ENCODE measurements at regions not wholly inside any gene's neighbourhood (a gene's known extent, or its start where the extent isn't known, plus 50 kb on each side); places are given as distances from the start of the nearest gene placed in this dataset.

DNA sequence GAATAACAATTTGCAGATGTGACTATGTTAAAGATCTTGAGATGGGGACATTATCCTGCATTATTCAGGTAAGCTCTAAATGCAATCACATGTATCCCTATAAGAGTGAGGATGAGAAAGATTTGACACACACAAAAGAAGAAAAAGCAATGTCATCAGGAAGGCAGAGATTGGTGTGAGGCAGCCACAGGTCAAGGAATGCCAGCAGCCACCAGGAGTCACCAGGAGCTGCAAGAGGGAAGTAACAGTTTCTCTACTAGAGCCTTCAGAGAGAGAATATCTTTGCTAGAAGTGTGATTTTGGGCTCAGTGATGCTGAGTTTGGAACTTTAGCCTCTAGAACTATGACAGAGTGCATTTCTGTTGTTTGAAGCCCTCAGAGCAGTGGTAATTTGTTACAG, 700.3 kb upstream of the SEMA3D start:
- no peak for DNase-seq (ENCODE audit: low read depth, low spot score)
- Histone ChIP-seq H3K36me3 (ENCODE audit: insufficient read depth, low read length) (no peaks in the 10 kb centered on the region), H3K4me3 (no peak overlapping the region), H3K9me3 (ENCODE audit: low read depth, low read length) (no peaks in the 10 kb centered on the region), H3K27ac (no peak overlapping the region), H3K9ac (ENCODE audit: insufficient read length) (no peak overlapping the region)
- no peak for TF ChIP-seq POLR2AphosphoS5 (IDR thresholded peaks at IDR 0.05; ENCODE audit: borderline replicate concordance, low read depth, low read length)
- TF ChIP-seq FOXP2 (optimal IDR thresholded peaks at IDR 0.05; ENCODE audit: control extremely low read depth, extremely low read length, insufficient read depth): no peak
- no peak for TF ChIP-seq EZH2 (IDR thresholded peaks at IDR 0.05)

DNA sequence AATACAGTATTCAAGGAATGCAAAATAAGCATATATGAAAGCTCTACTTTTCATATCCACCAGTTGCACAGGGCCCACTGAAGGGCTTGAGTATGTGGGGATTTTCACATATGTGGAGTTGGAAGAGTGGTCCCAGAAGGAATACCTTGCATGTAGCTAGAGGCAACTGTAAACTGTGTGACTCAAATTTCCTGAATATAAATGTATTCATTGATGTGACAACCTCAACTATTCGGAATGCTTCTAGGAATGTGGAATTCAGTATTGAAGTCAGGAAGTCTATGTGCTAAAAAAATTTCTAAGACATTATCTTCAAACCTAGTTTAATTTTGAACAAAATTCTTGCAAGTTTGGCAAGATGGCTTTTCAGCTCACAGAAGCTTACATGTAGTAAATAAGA, 695.5 kb upstream of the SEMA3D start:
- no peak overlapping the region for H3K27ac ChIP-seq
- no peak overlapping the region for H3K9ac ChIP-seq (ENCODE audit: insufficient read length)
- H3K4me3 ChIP-seq: no peak overlapping the region
- no peaks in the 10 kb centered on the region for H3K36me3 ChIP-seq (ENCODE audit: insufficient read depth, low read length)
- H3K9me3 ChIP-seq (ENCODE audit: low read depth, low read length): no peaks in the 10 kb centered on the region
- DNase-seq (ENCODE audit: low read depth, low spot score): no peak
- TF ChIP-seq POLR2AphosphoS5 (IDR thresholded peaks at IDR 0.05; ENCODE audit: borderline replicate concordance, low read depth, low read length) (no peak), EZH2 (IDR thresholded peaks at IDR 0.05) (no peak), FOXP2 (optimal IDR thresholded peaks at IDR 0.05; ENCODE audit: control extremely low read depth, extremely low read length, insufficient read depth) (no peak)

DNA sequence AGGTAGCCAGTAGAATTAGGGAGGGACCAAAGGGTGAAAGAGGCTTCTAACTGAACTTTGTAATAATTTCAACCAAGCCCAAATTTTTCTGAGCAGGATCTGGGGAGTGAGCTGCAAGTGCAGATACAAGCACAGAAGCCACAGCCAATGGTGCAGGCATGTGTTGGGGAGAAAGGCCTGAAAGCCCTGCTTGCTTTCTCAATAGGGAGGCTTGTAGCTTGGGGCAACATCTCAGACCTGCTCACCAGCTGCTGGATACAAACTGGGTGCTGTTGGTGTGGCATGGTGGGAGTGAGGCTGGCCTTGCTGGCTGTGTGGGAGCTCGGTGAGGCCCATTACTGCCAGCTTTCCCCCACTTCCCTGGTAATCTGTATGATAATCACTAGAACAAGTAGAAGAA, 688.5 kb upstream of the SEMA3D start:
- no peak for DNase-seq (ENCODE audit: low read depth, low spot score)
- Histone ChIP-seq H3K9me3 (ENCODE audit: low read depth, low read length) (no peaks in the 10 kb centered on the region), H3K36me3 (ENCODE audit: insufficient read depth, low read length) (no peaks in the 10 kb centered on the region), H3K4me3 (no peak overlapping the region), H3K27ac (no peak overlapping the region), H3K9ac (ENCODE audit: insufficient read length) (no peak overlapping the region)
- TF ChIP-seq FOXP2 (optimal IDR thresholded peaks at IDR 0.05; ENCODE audit: control extremely low read depth, extremely low read length, insufficient read depth): no peak
- TF ChIP-seq EZH2 (IDR thresholded peaks at IDR 0.05): no peak
- TF ChIP-seq POLR2AphosphoS5 (IDR thresholded peaks at IDR 0.05; ENCODE audit: borderline replicate concordance, low read depth, low read length): no peak

DNA sequence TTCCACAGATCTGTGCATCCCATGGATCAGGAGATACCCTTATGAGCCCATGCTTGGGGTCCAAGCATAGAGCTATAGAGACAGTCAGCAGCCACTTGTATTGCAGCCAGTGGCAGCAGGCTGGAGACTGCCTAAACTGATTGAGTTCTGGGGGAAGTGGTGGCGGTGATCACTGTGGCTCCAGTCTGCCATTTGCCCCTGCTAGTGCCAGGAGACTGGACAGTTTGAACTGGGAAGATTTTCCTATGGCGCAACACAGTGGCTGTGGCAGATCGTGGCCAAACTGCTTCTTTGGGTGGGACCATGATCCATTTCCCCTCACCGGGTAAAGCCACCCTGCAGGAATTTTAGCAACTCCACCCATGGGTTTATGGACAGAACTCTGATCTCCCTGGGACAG, 679.7 kb upstream of the SEMA3D start:
- TF ChIP-seq POLR2AphosphoS5 (IDR thresholded peaks at IDR 0.05; ENCODE audit: borderline replicate concordance, low read depth, low read length) (no peak), FOXP2 (optimal IDR thresholded peaks at IDR 0.05; ENCODE audit: control extremely low read depth, extremely low read length, insufficient read depth) (no peak), EZH2 (IDR thresholded peaks at IDR 0.05) (no peak)
- DNase-seq (ENCODE audit: low read depth, low spot score): no peak

DNA sequence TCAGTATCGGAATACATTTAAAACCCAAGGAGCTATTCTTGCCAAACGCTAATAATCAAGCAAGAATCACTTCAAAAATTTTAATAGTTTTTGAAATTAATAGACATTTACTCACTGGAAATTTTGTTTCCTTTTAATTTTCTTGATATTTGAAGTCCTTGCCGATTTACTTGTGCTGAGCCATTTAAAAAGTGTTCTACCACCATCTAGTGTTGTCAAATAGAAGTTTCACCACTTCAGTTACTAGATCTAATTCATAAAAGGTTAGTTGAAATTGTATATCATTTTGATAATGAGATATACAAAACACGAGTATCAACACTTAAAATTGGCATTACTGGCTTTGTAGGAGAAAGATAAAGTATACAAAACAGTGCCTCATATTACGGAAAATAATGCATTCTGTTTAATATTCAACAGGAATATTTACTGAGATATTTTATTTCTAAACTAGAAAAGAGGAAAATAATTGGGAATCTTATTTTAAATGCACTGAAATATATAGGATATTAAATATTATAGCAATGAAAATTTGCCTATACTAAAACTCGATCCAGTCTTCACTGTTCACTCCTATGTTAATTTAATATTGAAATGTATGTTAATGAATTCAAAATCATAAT, 664.8 kb upstream of the SEMA3D start:
- TF ChIP-seq FOXP2 (optimal IDR thresholded peaks at IDR 0.05; ENCODE audit: control extremely low read depth, extremely low read length, insufficient read depth): no peak
- no peak for TF ChIP-seq POLR2AphosphoS5 (IDR thresholded peaks at IDR 0.05; ENCODE audit: borderline replicate concordance, low read depth, low read length)
- TF ChIP-seq EZH2 (IDR thresholded peaks at IDR 0.05): no peak
- no peak overlapping the region for H3K9ac ChIP-seq (ENCODE audit: insufficient read length)
- H3K36me3 ChIP-seq (ENCODE audit: insufficient read depth, low read length): no peaks in the 10 kb centered on the region
- DNase-seq (ENCODE audit: low read depth, low spot score): peak; percentile 20
- no peak overlapping the region for H3K27ac ChIP-seq
- H3K4me3 ChIP-seq: no peak overlapping the region
- H3K9me3 ChIP-seq (ENCODE audit: low read depth, low read length): no peaks in the 10 kb centered on the region

More for the DNA sequence above, 679.7 kb upstream of the SEMA3D start:
- H3K36me3 ChIP-seq (ENCODE audit: insufficient read depth, low read length): no peaks in the 10 kb centered on the region
- H3K9me3 ChIP-seq (ENCODE audit: low read depth, low read length): no peaks in the 10 kb centered on the region
- no peak overlapping the region for H3K9ac ChIP-seq (ENCODE audit: insufficient read length)
- H3K27ac ChIP-seq: no peak overlapping the region
- H3K4me3 ChIP-seq: no peak overlapping the region

DNA sequence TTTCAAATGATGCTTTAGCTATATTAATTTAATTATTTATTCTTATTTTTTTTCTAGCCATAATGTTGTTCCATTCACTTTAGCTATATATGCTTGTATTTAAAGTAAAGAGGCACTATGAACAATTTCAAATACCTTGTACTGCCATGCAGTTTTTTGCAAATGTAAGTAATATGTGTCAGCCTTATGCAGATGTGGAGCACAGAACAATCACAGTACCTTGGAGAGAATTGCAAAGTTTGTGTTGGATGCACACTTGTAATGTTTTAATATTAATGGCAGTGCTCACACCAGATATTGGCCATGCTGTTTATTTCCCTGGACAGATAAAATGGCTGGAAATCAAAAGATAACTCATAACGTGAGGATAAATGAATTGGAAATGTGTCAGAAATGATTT, 663.5 kb upstream of the SEMA3D start:
- DNase-seq (ENCODE audit: low read depth, low spot score): no peak
- no peak for TF ChIP-seq FOXP2 (optimal IDR thresholded peaks at IDR 0.05; ENCODE audit: control extremely low read depth, extremely low read length, insufficient read depth)
- TF ChIP-seq EZH2 (IDR thresholded peaks at IDR 0.05): no peak
- TF ChIP-seq POLR2AphosphoS5 (IDR thresholded peaks at IDR 0.05; ENCODE audit: borderline replicate concordance, low read depth, low read length): no peak
- H3K27ac ChIP-seq: no peak overlapping the region

DNA sequence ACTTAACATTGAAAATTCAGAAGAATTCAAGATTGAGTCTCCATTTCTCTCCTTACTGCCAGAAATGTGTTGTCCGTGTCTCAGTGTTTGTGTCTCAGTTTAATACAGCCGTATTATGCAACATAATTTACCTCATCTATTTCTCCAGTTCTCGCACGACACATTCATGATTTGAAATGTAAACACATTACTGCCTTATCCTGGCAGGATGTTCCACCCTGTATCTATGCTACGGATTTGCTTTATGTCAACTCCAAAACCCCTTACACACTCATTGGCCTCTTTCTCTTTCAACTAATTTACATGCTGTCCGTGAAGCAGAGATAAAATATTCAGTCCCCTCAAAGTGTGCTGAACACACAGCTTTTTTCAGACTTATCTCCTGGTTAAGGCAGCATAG, 653.7 kb upstream of the SEMA3D start:
- H3K9ac ChIP-seq (ENCODE audit: insufficient read length): no peak overlapping the region
- no peak overlapping the region for H3K4me3 ChIP-seq
- no peaks in the 10 kb centered on the region for H3K9me3 ChIP-seq (ENCODE audit: low read depth, low read length)
- H3K27ac ChIP-seq: no peak overlapping the region
- H3K36me3 ChIP-seq (ENCODE audit: insufficient read depth, low read length): no peaks in the 10 kb centered on the region
- DNase-seq (ENCODE audit: low read depth, low spot score): no peak
- TF ChIP-seq FOXP2 (optimal IDR thresholded peaks at IDR 0.05; ENCODE audit: control extremely low read depth, extremely low read length, insufficient read depth): no peak
- TF ChIP-seq POLR2AphosphoS5 (IDR thresholded peaks at IDR 0.05; ENCODE audit: borderline replicate concordance, low read depth, low read length): no peak
- no peak for TF ChIP-seq EZH2 (IDR thresholded peaks at IDR 0.05)

More for the DNA sequence above, 663.5 kb upstream of the SEMA3D start:
- Histone ChIP-seq H3K9ac (ENCODE audit: insufficient read length) (no peak overlapping the region), H3K4me3 (no peak overlapping the region), H3K9me3 (ENCODE audit: low read depth, low read length) (no peaks in the 10 kb centered on the region), H3K36me3 (ENCODE audit: insufficient read depth, low read length) (no peaks in the 10 kb centered on the region)

DNA sequence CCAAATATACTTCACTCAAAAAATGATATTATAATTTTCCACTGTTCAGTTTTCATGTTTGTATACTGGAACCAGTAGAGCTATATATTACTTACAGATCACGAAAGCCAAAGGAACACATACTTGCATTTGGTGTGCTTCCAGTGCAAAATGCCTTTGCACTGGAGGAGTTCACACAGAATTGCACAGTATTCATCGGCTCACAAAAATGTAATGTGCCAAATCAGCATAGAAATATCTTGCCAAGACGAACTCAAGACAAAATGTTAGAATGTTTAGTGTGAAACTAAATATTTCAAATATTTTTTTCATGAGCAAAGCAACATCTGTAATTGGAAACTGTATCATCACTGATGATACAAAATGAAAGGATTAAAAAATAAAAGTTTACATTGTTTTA, 646.2 kb upstream of the SEMA3D start:
- Histone ChIP-seq H3K27ac (no peak overlapping the region), H3K9ac (ENCODE audit: insufficient read length) (no peak overlapping the region), H3K36me3 (ENCODE audit: insufficient read depth, low read length) (no peaks in the 10 kb centered on the region), H3K9me3 (ENCODE audit: low read depth, low read length) (no peaks in the 10 kb centered on the region), H3K4me3 (no peak overlapping the region)
- TF ChIP-seq FOXP2 (optimal IDR thresholded peaks at IDR 0.05; ENCODE audit: control extremely low read depth, extremely low read length, insufficient read depth) (no peak), EZH2 (IDR thresholded peaks at IDR 0.05) (no peak), POLR2AphosphoS5 (IDR thresholded peaks at IDR 0.05; ENCODE audit: borderline replicate concordance, low read depth, low read length) (no peak)
- DNase-seq (ENCODE audit: low read depth, low spot score): no peak

DNA sequence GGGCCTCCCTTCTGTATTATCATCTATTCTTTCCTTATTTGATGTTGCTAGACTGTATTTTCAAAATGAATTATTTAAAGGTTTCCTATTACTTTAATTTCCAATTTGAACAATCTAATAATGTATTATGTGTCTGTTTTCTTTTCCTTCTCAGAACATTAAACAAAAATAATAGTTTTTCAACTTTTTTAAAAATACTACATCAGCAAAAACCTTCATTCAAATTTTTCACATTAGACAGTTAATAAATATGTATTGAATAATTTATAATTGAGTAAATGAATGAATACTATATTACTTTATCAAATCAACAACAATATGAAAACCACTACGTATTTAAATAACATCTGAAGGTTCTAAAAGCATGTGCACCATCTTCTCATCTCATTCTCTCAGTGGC, 644.1 kb upstream of the SEMA3D start:
- no peak overlapping the region for H3K9ac ChIP-seq (ENCODE audit: insufficient read length)
- H3K4me3 ChIP-seq: no peak overlapping the region
- no peak for DNase-seq (ENCODE audit: low read depth, low spot score)
- no peaks in the 10 kb centered on the region for H3K36me3 ChIP-seq (ENCODE audit: insufficient read depth, low read length)
- no peaks in the 10 kb centered on the region for H3K9me3 ChIP-seq (ENCODE audit: low read depth, low read length)
- TF ChIP-seq EZH2 (IDR thresholded peaks at IDR 0.05) (no peak), POLR2AphosphoS5 (IDR thresholded peaks at IDR 0.05; ENCODE audit: borderline replicate concordance, low read depth, low read length) (no peak), FOXP2 (optimal IDR thresholded peaks at IDR 0.05; ENCODE audit: control extremely low read depth, extremely low read length, insufficient read depth) (no peak)
- H3K27ac ChIP-seq: no peak overlapping the region

Data from SK-N-MC (cell line).